ENCODE measurements at regions not wholly inside any gene's neighbourhood (a gene's known extent, or its start where the extent isn't known, plus 50 kb on each side); places are given as distances from the start of the nearest gene placed in this dataset.

DNA sequence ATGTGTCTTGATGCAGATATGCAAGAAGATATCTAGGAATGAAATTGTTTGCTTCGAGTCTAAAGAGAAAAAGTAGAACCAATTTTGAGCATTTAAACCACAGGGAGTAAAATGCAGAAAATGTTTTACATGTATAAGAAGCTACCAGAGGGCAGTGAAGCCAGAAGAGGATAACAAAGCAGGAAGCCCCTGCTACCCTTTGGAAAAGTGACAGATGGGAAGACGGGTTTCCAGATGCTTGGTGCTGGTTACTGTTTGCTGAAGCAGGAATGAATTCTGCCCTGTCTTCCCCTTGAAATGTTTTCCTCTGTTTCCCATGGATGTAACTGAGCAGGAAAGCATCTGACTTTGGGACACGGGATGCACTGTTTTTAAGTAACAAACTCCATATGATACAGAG lies 822.2 kb downstream of the MRPL39 start:
- ATAC-seq = no peak
- H3K36me3 Mint-ChIP-seq (ENCODE audit: low read depth) = no peaks in the 10 kb centered on the region; the same call in 2 of the 3 replicates

More for the DNA sequence above, 822.2 kb downstream of the MRPL39 start:
- no peaks in the 10 kb centered on the region for H3K4me1 ChIP-seq (ENCODE audit: insufficient read depth)
- no peak for DNase-seq (ENCODE audit: low spot score)
- Mint-ChIP-seq H3K9me3 (peaks cover 46% of the 10 kb centered on the region), H3K4me1 (no peaks in the 10 kb centered on the region), H3K27ac (no peak overlapping the region), H3K4me3 (no peak overlapping the region), H3K27me3 (ENCODE audit: insufficient read depth, low read depth, poor library complexity) (no peaks in the 10 kb centered on the region)
- no peak overlapping the region for H3K27ac ChIP-seq (ENCODE audit: low read depth)
- H3F3A ChIP-seq (replicated peaks; ENCODE audit: low read depth) = no peaks in the 10 kb centered on the region
- H3K4me2 ChIP-seq = no peak overlapping the region
- no peaks in the 10 kb centered on the region for H4K20me1 ChIP-seq (replicated peaks; ENCODE audit: insufficient read depth)
- no peak overlapping the region for H3K4me3 ChIP-seq
- no peaks in the 10 kb centered on the region for H3K36me3 ChIP-seq (ENCODE audit: insufficient read depth)
- TF ChIP-seq NANOG (IDR thresholded peaks at IDR 0.05; ENCODE audit: borderline replicate concordance) = no peak
- TF ChIP-seq, protein P1, sequence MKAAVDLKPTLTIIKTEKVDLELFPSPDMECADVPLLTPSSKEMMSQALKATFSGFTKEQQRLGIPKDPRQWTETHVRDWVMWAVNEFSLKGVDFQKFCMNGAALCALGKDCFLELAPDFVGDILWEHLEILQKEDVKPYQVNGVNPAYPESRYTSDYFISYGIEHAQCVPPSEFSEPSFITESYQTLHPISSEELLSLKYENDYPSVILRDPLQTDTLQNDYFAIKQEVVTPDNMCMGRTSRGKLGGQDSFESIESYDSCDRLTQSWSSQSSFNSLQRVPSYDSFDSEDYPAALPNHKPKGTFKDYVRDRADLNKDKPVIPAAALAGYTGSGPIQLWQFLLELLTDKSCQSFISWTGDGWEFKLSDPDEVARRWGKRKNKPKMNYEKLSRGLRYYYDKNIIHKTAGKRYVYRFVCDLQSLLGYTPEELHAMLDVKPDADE (IDR thresholded peaks at IDR 0.05) = no peak
- TF ChIP-seq, protein P2, sequence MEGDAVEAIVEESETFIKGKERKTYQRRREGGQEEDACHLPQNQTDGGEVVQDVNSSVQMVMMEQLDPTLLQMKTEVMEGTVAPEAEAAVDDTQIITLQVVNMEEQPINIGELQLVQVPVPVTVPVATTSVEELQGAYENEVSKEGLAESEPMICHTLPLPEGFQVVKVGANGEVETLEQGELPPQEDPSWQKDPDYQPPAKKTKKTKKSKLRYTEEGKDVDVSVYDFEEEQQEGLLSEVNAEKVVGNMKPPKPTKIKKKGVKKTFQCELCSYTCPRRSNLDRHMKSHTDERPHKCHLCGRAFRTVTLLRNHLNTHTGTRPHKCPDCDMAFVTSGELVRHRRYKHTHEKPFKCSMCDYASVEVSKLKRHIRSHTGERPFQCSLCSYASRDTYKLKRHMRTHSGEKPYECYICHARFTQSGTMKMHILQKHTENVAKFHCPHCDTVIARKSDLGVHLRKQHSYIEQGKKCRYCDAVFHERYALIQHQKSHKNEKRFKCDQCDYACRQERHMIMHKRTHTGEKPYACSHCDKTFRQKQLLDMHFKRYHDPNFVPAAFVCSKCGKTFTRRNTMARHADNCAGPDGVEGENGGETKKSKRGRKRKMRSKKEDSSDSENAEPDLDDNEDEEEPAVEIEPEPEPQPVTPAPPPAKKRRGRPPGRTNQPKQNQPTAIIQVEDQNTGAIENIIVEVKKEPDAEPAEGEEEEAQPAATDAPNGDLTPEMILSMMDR (conservative IDR thresholded peaks at IDR 0.05; ENCODE audit: low read depth in 2 of 2) = no peak
- TF ChIP-seq STAT1 (IDR thresholded peaks at IDR 0.05; ENCODE audit: unreplicated experiment) = no peak
- TF ChIP-seq ZNF114 (CRISPR knock-in tag; IDR thresholded peaks at IDR 0.05) = no peak
- no peak for TF ChIP-seq EZH2phosphoT487 (IDR thresholded peaks at IDR 0.05; ENCODE audit: unreplicated experiment)
- TF ChIP-seq POLR2AphosphoS5 (IDR thresholded peaks at IDR 0.05; ENCODE audit: low read depth) = no peak
- TF ChIP-seq JUNB (IDR thresholded peaks at IDR 0.05; ENCODE audit: unreplicated experiment) = no peak
- TF ChIP-seq REST (IDR thresholded peaks at IDR 0.05; ENCODE audit: unreplicated experiment) = no peak
- no peak for TF ChIP-seq EZH2 (IDR thresholded peaks at IDR 0.05; ENCODE audit: low read depth, unreplicated experiment)
- H2AFZ ChIP-seq = no peak overlapping the region
- no peaks in the 10 kb centered on the region for H3K9me2 ChIP-seq (ENCODE audit: insufficient read depth)
- no peaks in the 10 kb centered on the region for H3K27me3 ChIP-seq (ENCODE audit: insufficient read depth)
- no peaks in the 10 kb centered on the region for H3K79me2 ChIP-seq (replicated peaks; ENCODE audit: insufficient read depth)

All from GM23338 (cell line).